Aorta (tissue), 5 donors: ENCODE measurements at regions not wholly inside any gene's neighbourhood (a gene's known extent, or its start where the extent isn't known, plus 50 kb on each side); places are given as distances from the start of the nearest gene placed in this dataset.

Source experiments
- ATAC-seq: fragments of 200-7000 bp; cut with Tn5 transposase; one replicate; pipeline ENCODE4 v1.9.1; 2022; ENCODE audit warnings: moderate library complexity; ENCODE audit not compliant: low FRiP score
- DNase-seq, 2 donors: peaks; one replicate each; pipeline ENCODE4 v3.0.0-alpha.2; 2020
- H3K27ac ChIP-seq, 2 donors: one replicate each; pipeline ENCODE4 v1.5.1; 2013; ENCODE audit warnings: low read length in 2 of 2, mild to moderate bottlenecking in 2 of 2, moderate library complexity in 2 of 2, control low read depth in 1 of 2, inconsistent platforms in 1 of 2, low read depth in 1 of 2
- H3K27me3 ChIP-seq, 2 donors: one replicate each; pipeline ENCODE4 v1.6.1; 2013; ENCODE audit warnings: control low read depth in 1 of 2, low read length in 1 of 2, mild to moderate bottlenecking in 1 of 2, moderate library complexity in 1 of 2; ENCODE audit not compliant: insufficient read depth in 2 of 2, control insufficient read depth in 1 of 2
- H3K36me3 ChIP-seq, 2 donors: one replicate each; pipeline ENCODE4 v1.6.1; 2013; ENCODE audit warnings: control low read depth in 1 of 2, low read length in 1 of 2, mild to moderate bottlenecking in 1 of 2; ENCODE audit not compliant: insufficient read depth in 2 of 2, control insufficient read depth in 1 of 2
- H3K4me1 ChIP-seq, 2 donors: one replicate each; pipeline ENCODE4 v1.6.1; 2013; ENCODE audit warnings: low read length in 2 of 2, control low read depth in 1 of 2, mild to moderate bottlenecking in 1 of 2, moderate library complexity in 1 of 2; ENCODE audit not compliant: insufficient read depth in 2 of 2, control insufficient read depth in 1 of 2
- H3K4me3 ChIP-seq, 2 donors: one replicate each; pipeline ENCODE4 v1.5.1; 2013; ENCODE audit warnings: low read length in 2 of 2, control low read depth in 1 of 2, mild to moderate bottlenecking in 1 of 2
- H3K9me3 ChIP-seq: one replicate; pipeline ENCODE4 v1.6.1; 2013; ENCODE audit warnings: mild to moderate bottlenecking, low read length; ENCODE audit not compliant: control insufficient read depth
- WGBS, 2 donors: extraction: QIAGEN DNeasy Blood & Tissue Kit; methylation state at CpG; one replicate each; pipeline ENCODE4 v1.1.7; 2013; 5-methylcytosine and 5-hydroxymethylcytosine counted together
- intact Hi-C, 2 donors: fragments of 100-400 bp; cut with DNase I; formaldehyde crosslinking; loops; one replicate each; pipeline versions ENCODE4 v1.14.2 to v1.15.0; 2022
- donor health status: healthy with polysubstance abuse.
- donor health status: Bipolar disorder and iron deficiency.
- donor health status: DM: no; HTN: no; CAD: no.
- donor health status: DM: no; HTN: no; CAD: no.
- donor health status: DM: yes; HTN: yes; CAD: no.

- intact Hi-C loops = no loop called here
- no peak overlapping the region for H3K4me3 ChIP-seq
- no peaks in the 10 kb centered on the region for H3K27me3 ChIP-seq
- H3K4me1 ChIP-seq = no peaks in the 10 kb centered on the region
- DNase-seq (no peak), ATAC-seq (no peak)
- H3K36me3 ChIP-seq = no peaks in the 10 kb centered on the region
- 90 to 93% methylated on average over 4 of the region's 4 CpGs for WGBS, 2 donors
- no peaks in the 10 kb centered on the region for H3K9me3 ChIP-seq
- no peak overlapping the region for H3K27ac ChIP-seq
These were observed 140.9 kb downstream of the RHOU start for GRCh38 chr1:228876187-228876586.

GRCh38 chr1:228879164-228879563 is 143.9 kb downstream of the RHOU start:
- Histone ChIP-seq H3K27ac (no peak overlapping the region), H3K4me1 (no peaks in the 10 kb centered on the region), H3K9me3 (no peaks in the 10 kb centered on the region), H3K36me3 (no peaks in the 10 kb centered on the region), H3K4me3 (no peak overlapping the region), H3K27me3 (no peaks in the 10 kb centered on the region)
- 96 to 98% methylated on average over 2 of the region's 2 CpGs for WGBS, 2 donors
- intact Hi-C loops = no loop called here
- no peak for DNase-seq
- ATAC-seq = no peak

GRCh38 chr1:228882041-228882770 is 146.9 kb downstream of the RHOU start:
- H3K9me3 ChIP-seq = no peaks in the 10 kb centered on the region
- no peak for DNase-seq
- H3K36me3 ChIP-seq = no peaks in the 10 kb centered on the region
- intact Hi-C loops = no loop called here
- no peak overlapping the region for H3K27ac ChIP-seq
- ATAC-seq = no peak
- H3K27me3 ChIP-seq = no peaks in the 10 kb centered on the region
- 93 to 94% methylated on average over 4 of the region's 4 CpGs for WGBS, 2 donors
- H3K4me1 ChIP-seq = no peaks in the 10 kb centered on the region
- no peak overlapping the region for H3K4me3 ChIP-seq

- H3K36me3 ChIP-seq = no peaks in the 10 kb centered on the region
- ATAC-seq (no peak), DNase-seq (no peak)
- H3K9me3 ChIP-seq = no peaks in the 10 kb centered on the region
- WGBS, 2 donors = 96 to 98% methylated on average over 4 of the region's 4 CpGs
- no peaks in the 10 kb centered on the region for H3K4me1 ChIP-seq
- intact Hi-C loops = no loop called here
- no peak overlapping the region for H3K4me3 ChIP-seq
- no peak overlapping the region for H3K27ac ChIP-seq
- no peaks in the 10 kb centered on the region for H3K27me3 ChIP-seq
These were observed 147.6 kb downstream of the RHOU start for GRCh38 chr1:228882771-228883450.

GRCh38 chr1:228883535-228883934 is 148.3 kb downstream of the RHOU start:
- 95 to 96% methylated on average over 2 of the region's 2 CpGs for WGBS, 2 donors
- intact Hi-C loops = no loop called here

GRCh38 chr1:228884196-228884595 is 148.9 kb downstream of the RHOU start:
- intact Hi-C loops = no loop called here
- Histone ChIP-seq H3K36me3 (no peaks in the 10 kb centered on the region), H3K27ac (no peak overlapping the region), H3K4me1 (no peaks in the 10 kb centered on the region), H3K27me3 (no peaks in the 10 kb centered on the region), H3K9me3 (no peaks in the 10 kb centered on the region), H3K4me3 (no peak overlapping the region)
- DNase-seq = no peak
- 98 to 99% methylated on average over 5 of the region's 5 CpGs for WGBS, 2 donors
- ATAC-seq = no peak

More at GRCh38 chr1:228883535-228883934, 148.3 kb downstream of the RHOU start:
- Histone ChIP-seq H3K4me1 (no peaks in the 10 kb centered on the region), H3K4me3 (no peak overlapping the region), H3K36me3 (no peaks in the 10 kb centered on the region), H3K27ac (no peak overlapping the region), H3K27me3 (no peaks in the 10 kb centered on the region), H3K9me3 (no peaks in the 10 kb centered on the region)
- DNase-seq (no peak), ATAC-seq (no peak)

- 76 to 81% methylated on average over 4 of the region's 4 CpGs for WGBS, 2 donors
- H3K9me3 ChIP-seq = no peaks in the 10 kb centered on the region
- H3K4me1 ChIP-seq = no peaks in the 10 kb centered on the region
- ATAC-seq (no peak), DNase-seq (no peak)
- H3K36me3 ChIP-seq = no peaks in the 10 kb centered on the region
- H3K27ac ChIP-seq = no peak overlapping the region
- no peaks in the 10 kb centered on the region for H3K27me3 ChIP-seq
- no peak overlapping the region for H3K4me3 ChIP-seq
- intact Hi-C loops = no loop called here
These were observed 149.6 kb downstream of the RHOU start for GRCh38 chr1:228884615-228885566.

GRCh38 chr1:228885845-228886244 is 150.6 kb downstream of the RHOU start:
- Histone ChIP-seq H3K4me3 (no peak overlapping the region), H3K27me3 (no peaks in the 10 kb centered on the region), H3K4me1 (no peaks in the 10 kb centered on the region), H3K27ac (no peak overlapping the region), H3K36me3 (no peaks in the 10 kb centered on the region), H3K9me3 (no peaks in the 10 kb centered on the region)
- DNase-seq = no peak
- WGBS, 2 donors = 94 to 97% methylated on average over 7 of the region's 7 CpGs
- ATAC-seq = no peak
- intact Hi-C loops = no loop called here
